WTC11 (cell line): ENCODE measurements at regions not wholly inside any gene's neighbourhood (a gene's known extent, or its start where the extent isn't known, plus 50 kb on each side); places are given as distances from the start of the nearest gene placed in this dataset.

Experiments
- ATAC-seq: fragments of 200-7000 bp; cut with Tn5 transposase; 2 replicates; pipeline ENCODE4 v1.10.0; 2021; ENCODE audit warnings: mild to moderate bottlenecking, moderate library complexity
- CTCF ChIA-PET: fragments of 300-600 bp; sonication (Branson Sonifier 250); formaldehyde crosslinking; loops from one replicate; lab custom pipeline; 2021; ENCODE audit warnings: antibody characterized with exemption; lab: Charles Lee
- POLR2A ChIA-PET: fragments of 350-600 bp; sonication (Branson Sonifier 250); formaldehyde crosslinking; loops from one replicate; lab custom pipeline; 2021; ENCODE audit warnings: antibody characterized with exemption; lab: Charles Lee
- DNase-seq: peaks from one replicate; pipeline ENCODE4 v3.0.0; 2021; ENCODE audit warnings: low spot score
- H3K27ac Mint-ChIP-seq: 2 replicates; pipeline ENCODE4 v1.8.0; 2021; ENCODE audit warnings: mixed read lengths
- H3K27me3 Mint-ChIP-seq: 2 replicates; pipeline ENCODE4 v1.8.0; 2021; ENCODE audit warnings: low read depth, mild to moderate bottlenecking, moderate library complexity, mixed read lengths
- H3K36me3 Mint-ChIP-seq: 2 replicates; pipeline ENCODE4 v1.8.0; 2021; ENCODE audit warnings: mixed read lengths
- H3K4me1 Mint-ChIP-seq: 2 replicates; pipeline ENCODE4 v1.8.0; 2022; ENCODE audit warnings: mixed read lengths
- H3K4me3 Mint-ChIP-seq: 2 replicates; pipeline ENCODE4 v1.8.0; 2021; ENCODE audit warnings: mild to moderate bottlenecking, moderate library complexity, mixed read lengths
- H3K9me3 Mint-ChIP-seq: 2 replicates; pipeline ENCODE4 v1.8.0; 2021; ENCODE audit warnings: mixed read lengths
- AR ChIP-seq: fragments of 250-450 bp; sonication (Bioruptor Pico); IDR thresholded peaks from 2 replicates; pipeline ENCODE4 v1.9.0; 2021; ENCODE audit warnings: mild to moderate bottlenecking
- ATF6 ChIP-seq: sonication (generic); formaldehyde crosslinking; IDR thresholded peaks from 2 replicates; pipeline ENCODE4 v1.8.1; 2023; ENCODE audit warnings: mild to moderate bottlenecking, missing genetic modification reagents
- CBFB ChIP-seq: sonication (generic); formaldehyde crosslinking; IDR thresholded peaks from 2 replicates; pipeline ENCODE4 v1.8.1; 2022; ENCODE audit warnings: mild to moderate bottlenecking, low read depth, missing genetic modification reagents
- GABPB1 ChIP-seq: sonication (generic); formaldehyde crosslinking; IDR thresholded peaks from 2 replicates; pipeline ENCODE4 v1.8.1; 2023; ENCODE audit warnings: mild to moderate bottlenecking, missing genetic modification reagents
- GRHL2 ChIP-seq: fragments of 250-450 bp; sonication (Bioruptor Pico); IDR thresholded peaks from 2 replicates; pipeline ENCODE4 v1.8.0; 2022; ENCODE audit warnings: mild to moderate bottlenecking, moderate library complexity; ENCODE audit not compliant: insufficient replicate concordance, severe bottlenecking
- GTF2I ChIP-seq: fragments of 250-450 bp; sonication (Bioruptor Pico); conservative IDR thresholded peaks from 2 replicates; pipeline ENCODE4 v1.4.0; 2021; ENCODE audit warnings: mild to moderate bottlenecking
- HMGA2 ChIP-seq: fragments of 250-450 bp; sonication (Bioruptor Pico); IDR thresholded peaks from 2 replicates; pipeline ENCODE4 v1.4.0; 2021; ENCODE audit warnings: mild to moderate bottlenecking, moderate library complexity
- JAZF1 ChIP-seq: fragments of 250-450 bp; sonication (Bioruptor Pico); IDR thresholded peaks from 2 replicates; pipeline ENCODE4 v1.9.0; 2021; ENCODE audit warnings: moderate library complexity, mild to moderate bottlenecking, inconsistent platforms
- MXD4 ChIP-seq: fragments of 250-450 bp; sonication (Bioruptor Pico); IDR thresholded peaks from 2 replicates; pipeline ENCODE4 v1.8.0; 2021; ENCODE audit warnings: mild to moderate bottlenecking, moderate library complexity, borderline replicate concordance
- MYBL2 ChIP-seq: sonication (generic); formaldehyde crosslinking; IDR thresholded peaks from 2 replicates; pipeline ENCODE4 v1.8.1; 2023; ENCODE audit warnings: mild to moderate bottlenecking, moderate library complexity, missing genetic modification reagents
- NR2C2 ChIP-seq: sonication (generic); formaldehyde crosslinking; IDR thresholded peaks from 2 replicates; pipeline ENCODE4 v1.8.0; 2022; ENCODE audit warnings: mild to moderate bottlenecking, missing genetic modification reagents
- NR3C1 ChIP-seq: sonication (generic); formaldehyde crosslinking; conservative IDR thresholded peaks from 2 replicates; pipeline ENCODE4 v1.8.1; 2023; ENCODE audit warnings: low read depth, mild to moderate bottlenecking, missing genetic modification reagents
- SOX15 ChIP-seq: fragments of 250-450 bp; sonication (Bioruptor Pico); IDR thresholded peaks from 2 replicates; pipeline ENCODE4 v1.9.0; 2021; ENCODE audit warnings: mild to moderate bottlenecking
- SP1 ChIP-seq: sonication (generic); formaldehyde crosslinking; conservative IDR thresholded peaks from 2 replicates; pipeline ENCODE4 v1.8.1; 2022; ENCODE audit warnings: missing genetic modification reagents
- TEAD4 ChIP-seq: sonication (generic); formaldehyde crosslinking; IDR thresholded peaks from 2 replicates; pipeline ENCODE4 v1.8.0; 2022; ENCODE audit warnings: mild to moderate bottlenecking, missing genetic modification reagents
- USF1 ChIP-seq: sonication (generic); formaldehyde crosslinking; IDR thresholded peaks from 2 replicates; pipeline ENCODE4 v1.8.0; 2022; ENCODE audit warnings: mild to moderate bottlenecking, missing genetic modification reagents
- ZBTB43 ChIP-seq: sonication (generic); formaldehyde crosslinking; IDR thresholded peaks from 2 replicates; pipeline ENCODE4 v1.8.1; 2023; ENCODE audit warnings: mild to moderate bottlenecking, missing genetic modification reagents
- ZNF121 ChIP-seq: sonication (generic); formaldehyde crosslinking; IDR thresholded peaks from 2 replicates; pipeline ENCODE4 v1.8.0; 2023; ENCODE audit warnings: missing genetic modification reagents
- ZNF263 ChIP-seq: sonication (generic); formaldehyde crosslinking; IDR thresholded peaks from 2 replicates; pipeline ENCODE4 v1.8.1; 2022; ENCODE audit warnings: low read depth, mild to moderate bottlenecking, moderate library complexity, missing genetic modification reagents
- ZNF317 ChIP-seq: sonication (generic); formaldehyde crosslinking; IDR thresholded peaks from 2 replicates; pipeline ENCODE4 v1.8.1; 2023; ENCODE audit warnings: low read depth, mild to moderate bottlenecking, moderate library complexity, missing genetic modification reagents, borderline replicate concordance
- ZNF396 ChIP-seq: fragments of 250-450 bp; sonication (Bioruptor Pico); IDR thresholded peaks from 2 replicates; pipeline ENCODE4 v1.8.0; 2021; ENCODE audit warnings: mild to moderate bottlenecking, moderate library complexity, borderline replicate concordance
- ZNF416 ChIP-seq: fragments of 250-450 bp; sonication (Bioruptor Pico); IDR thresholded peaks from 2 replicates; pipeline ENCODE4 v1.9.0; 2021; ENCODE audit warnings: mild to moderate bottlenecking, inconsistent platforms
- ZNF423 ChIP-seq: fragments of 250-450 bp; sonication (Bioruptor Pico); IDR thresholded peaks from 2 replicates; pipeline ENCODE4 v2.1.2; 2022; ENCODE audit warnings: mild to moderate bottlenecking, moderate library complexity
- ZNF512 ChIP-seq: sonication (generic); formaldehyde crosslinking; IDR thresholded peaks from 2 replicates; pipeline ENCODE4 v1.8.1; 2022; ENCODE audit warnings: missing genetic modification reagents, borderline replicate concordance

GRCh38 chr16:73485880-73486279 is 438.0 kb upstream of the ZFHX3 start (continued):
- TF ChIP-seq AR (CRISPR knock-in tag) (no peak), NR2C2 (CRISPR knock-in tag) (no peak), ZNF423 (CRISPR knock-in tag) (no peak), ZNF512 (no peak), ZNF416 (CRISPR knock-in tag) (no peak), GRHL2 (CRISPR knock-in tag) (no peak), MYBL2 (no peak), GABPB1 (CRISPR knock-in tag) (no peak), TEAD4 (CRISPR knock-in tag) (no peak), SOX15 (CRISPR knock-in tag) (no peak), ATF6 (no peak), HMGA2 (no peak)

GRCh38 chr16:73483934-73484711 is 436.2 kb upstream of the ZFHX3 start:
- Mint-ChIP-seq H3K27me3 (peaks cover 19% of the 10 kb centered on the region), H3K4me3 (peak overlapping the region; percentile 51), H3K27ac (peak overlapping the region; percentile 77), H3K36me3 (no peaks in the 10 kb centered on the region), H3K4me1 (peaks cover 45% of the 10 kb centered on the region), H3K9me3 (no peaks in the 10 kb centered on the region)
- ChIA-PET CTCF (interaction anchor here (2.3 kb wide), 1 partner anchor 395 kb away, joined by 8 read pairs; no protein-coding TSS in a partner anchor), POLR2A (interaction anchor here (0.6 to 1.0 kb wide), 3 partner anchors 12 to 545 kb away, joined by 3 to 5 read pairs (median 4); no protein-coding TSS in a partner anchor)
- no peak for DNase-seq
- peak; percentile 24 for ATAC-seq
- TF ChIP-seq SP1 (CRISPR knock-in tag) (no peak), NR2C2 (CRISPR knock-in tag) (no peak), MXD4 (CRISPR knock-in tag) (no peak), ZNF317 (CRISPR knock-in tag) (no peak), ZBTB43 (no peak), NR3C1 (CRISPR knock-in tag) (no peak), GRHL2 (CRISPR knock-in tag) (no peak), ZNF396 (CRISPR knock-in tag) (no peak), USF1 (no peak), ZNF121 (no peak), ATF6 (no peak), ZNF512 (no peak), JAZF1 (CRISPR knock-in tag) (no peak), GTF2I (no peak), ZNF263 (CRISPR knock-in tag) (no peak), CBFB (CRISPR knock-in tag) (no peak)
